HG03095 (cell line): ENCODE measurements at regions not wholly inside any gene's neighbourhood (a gene's known extent, or its start where the extent isn't known, plus 50 kb on each side); places are given as distances from the start of the nearest gene placed in this dataset.
"Not testable (repeated sequence)": the region's sequence is repeated elsewhere in the genome, so short reads cannot be mapped to it uniquely, and the experiment has no call there.

Experiments
- ATAC-seq: cut with Tn5 transposase; IDR thresholded peaks from one replicate; pipeline ENCODE4 v1.9.1; 2021; ENCODE audit warnings: moderate library complexity; ENCODE audit not compliant: unreplicated experiment

- not testable (repeated sequence) for ATAC-seq
These were observed 93.2 kb upstream of the RPH3AL start, which contains the start of gene RFLNB for GRCh38 chr17:445839-446238. RFLNB (minus strand) TSS chr17:445939.

DNA sequence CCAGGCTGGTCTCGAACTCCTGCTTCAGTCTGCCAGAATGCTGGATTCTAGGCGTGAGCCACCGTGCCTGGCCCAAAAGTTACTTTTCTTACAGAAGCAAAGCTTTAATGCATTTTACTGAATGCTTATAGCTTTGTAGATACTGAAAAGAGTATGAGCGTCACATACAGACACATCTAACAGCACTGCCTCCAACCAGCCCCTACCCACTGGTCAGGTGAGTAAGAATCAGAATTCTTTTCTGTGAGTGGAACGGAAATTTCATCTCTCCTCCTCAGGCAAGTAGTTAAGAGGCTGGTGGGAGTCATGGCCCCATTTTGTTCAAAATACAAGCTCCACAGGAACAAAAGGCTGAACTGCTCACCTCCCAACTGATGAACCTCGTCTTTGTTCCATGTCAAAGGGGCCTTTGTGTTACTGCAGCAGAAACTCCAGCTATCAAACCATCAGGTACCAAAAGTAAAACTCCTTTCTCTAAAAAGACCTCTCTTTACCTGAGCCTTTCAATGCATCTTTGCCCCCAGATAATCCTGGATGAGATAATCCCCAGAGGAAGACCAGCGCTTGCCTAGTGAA, 92.4 kb upstream of the RPH3AL start:
- no peak for ATAC-seq

- no peak for ATAC-seq
These were observed 90.5 kb upstream of the RPH3AL start for GRCh38 chr17:443109-443508.

- ATAC-seq, result no peak
These were observed 88.7 kb upstream of the RPH3AL start for GRCh38 chr17:441155-441950.

- no peak for ATAC-seq
These were observed 85.6 kb upstream of the RPH3AL start for GRCh38 chr17:438191-438590.

- no peak for ATAC-seq
These were observed 84.9 kb upstream of the RPH3AL start for GRCh38 chr17:437545-437944.

- ATAC-seq, result no peak
These were observed 84.0 kb upstream of the RPH3AL start for GRCh38 chr17:436571-436970.

- ATAC-seq, result not testable (repeated sequence)
These were observed 79.9 kb upstream of the RPH3AL start for GRCh38 chr17:432471-432870.

DNA sequence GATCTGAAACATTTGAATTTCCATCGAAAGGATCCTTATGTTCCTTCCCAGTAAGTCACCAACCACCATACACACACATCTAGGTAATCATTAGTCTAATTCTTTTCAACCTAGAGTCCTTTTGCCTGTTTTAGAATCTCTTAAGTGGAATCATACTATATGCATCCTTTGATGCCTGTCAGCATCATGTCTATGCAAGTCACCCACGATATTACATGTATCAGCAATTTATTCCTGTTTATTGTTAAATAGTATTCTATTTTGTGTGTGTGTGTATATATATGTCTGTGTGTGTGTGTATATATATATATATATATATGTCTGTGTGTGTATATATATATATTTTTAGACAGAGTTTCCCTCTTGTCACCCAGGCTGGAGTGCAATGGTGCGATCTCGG, 78.9 kb upstream of the RPH3AL start:
- ATAC-seq, result no peak

GRCh38 chr17:429589-429988, 77.0 kb upstream of the RPH3AL start:
- no peak for ATAC-seq

GRCh38 chr17:428414-428813, 75.8 kb upstream of the RPH3AL start:
- ATAC-seq, result no peak

DNA sequence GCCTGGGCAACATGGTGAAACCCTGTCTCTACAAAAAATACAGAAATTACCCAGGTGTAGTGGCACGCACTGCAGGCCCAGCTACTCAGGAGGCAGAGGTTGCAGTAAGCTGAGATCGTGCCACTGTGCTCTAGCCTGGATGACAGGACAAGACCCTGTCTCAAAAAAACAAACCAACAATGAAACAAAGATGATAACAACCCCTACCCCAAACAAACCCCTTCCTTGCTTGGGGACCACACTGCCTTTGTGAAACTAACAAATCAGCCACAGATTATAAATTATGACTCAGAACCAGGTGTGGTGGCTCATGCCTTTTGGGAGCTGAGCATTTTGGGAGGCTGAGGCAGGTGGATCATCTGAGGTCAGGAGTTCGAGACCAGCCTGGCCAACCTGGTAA, 75.3 kb upstream of the RPH3AL start:
- no peak for ATAC-seq

DNA sequence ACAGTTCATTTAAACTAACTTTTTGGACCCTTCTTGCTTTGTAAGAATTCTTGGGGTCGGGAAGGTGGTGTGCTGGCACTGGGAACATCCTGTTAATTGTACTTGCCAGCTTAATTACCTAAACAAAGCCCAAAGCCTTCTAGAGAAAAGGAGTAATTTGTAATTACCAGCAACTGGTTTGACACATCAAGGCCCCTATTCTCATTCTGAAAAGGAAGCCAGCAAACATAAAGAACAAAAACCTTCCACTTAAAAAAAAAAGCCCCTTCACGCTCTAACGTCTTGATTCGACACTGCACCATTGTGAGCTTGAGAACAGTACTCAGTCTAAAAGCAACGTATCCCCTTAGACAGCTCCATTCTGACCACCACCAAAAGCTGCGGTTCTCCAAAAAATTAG, 74.7 kb upstream of the RPH3AL start:
- ATAC-seq, result no peak

DNA sequence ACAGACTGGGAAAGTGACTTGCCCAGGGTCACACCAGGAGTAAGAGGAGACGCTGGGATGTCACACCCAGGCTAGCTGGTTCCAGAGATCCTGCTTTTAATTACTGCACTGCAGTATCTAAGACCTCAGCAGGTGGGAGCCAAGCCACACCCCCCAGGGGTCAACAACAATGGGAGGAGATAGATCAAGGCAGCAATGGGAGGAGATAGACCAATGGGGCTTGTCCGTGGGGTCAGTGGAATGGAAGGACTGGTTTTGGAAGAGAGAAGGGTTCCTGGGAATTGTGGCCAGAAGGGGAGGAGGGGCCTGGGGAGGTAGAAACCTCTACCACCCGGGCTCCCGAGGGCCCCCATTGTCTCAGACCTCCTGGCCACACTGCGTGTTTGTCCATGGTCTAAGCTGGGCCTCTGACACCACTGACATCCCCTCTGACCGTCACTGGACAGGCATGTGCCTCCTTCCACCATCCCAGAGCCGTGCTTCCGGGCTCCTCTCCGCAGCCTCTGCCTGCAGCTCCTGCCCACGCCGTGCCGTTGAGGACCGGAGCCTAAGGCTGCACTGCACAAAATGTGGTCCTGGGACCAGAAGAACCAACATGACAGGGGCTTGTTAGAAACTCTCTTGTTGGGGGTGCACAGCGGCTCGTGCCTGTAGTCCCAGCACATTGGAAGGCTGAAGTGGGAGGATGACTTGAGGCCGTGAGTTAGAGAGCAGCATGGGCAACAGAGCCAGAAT, 69.8 kb upstream of the RPH3AL start:
- no peak for ATAC-seq

DNA sequence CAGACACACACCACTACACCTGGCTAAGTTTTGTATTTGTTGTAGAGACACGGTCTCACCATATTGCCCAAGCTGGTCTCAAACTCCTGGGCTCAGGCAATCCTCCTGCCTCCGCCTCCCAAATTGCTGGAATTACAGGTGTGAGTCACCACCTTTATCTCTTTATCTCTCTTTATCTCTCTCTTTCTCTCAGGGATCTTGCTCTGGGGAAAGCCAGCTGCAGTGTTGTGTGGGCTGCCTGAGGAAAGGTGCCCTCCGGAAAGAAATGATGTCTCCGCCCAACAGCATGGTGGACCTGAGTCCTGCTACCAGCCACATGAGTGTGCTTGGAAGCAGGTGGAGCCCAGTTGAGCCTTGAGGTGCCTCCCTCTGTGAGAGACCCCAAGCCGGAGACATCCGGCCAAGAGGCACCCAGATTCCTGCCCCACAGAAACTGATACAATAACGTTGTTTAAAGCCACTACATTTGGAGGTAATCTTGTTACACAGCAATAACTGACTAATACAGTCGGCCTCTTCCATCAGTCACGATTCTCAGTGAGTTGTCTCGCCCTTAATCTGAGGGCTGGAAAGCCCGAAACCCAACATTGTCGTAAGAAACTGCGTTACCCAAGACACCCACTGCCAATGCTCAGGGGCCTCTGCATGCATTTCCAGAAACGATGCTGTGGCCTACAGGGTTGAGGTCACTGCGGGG, 68.0 kb upstream of the RPH3AL start:
- ATAC-seq, result no peak

DNA sequence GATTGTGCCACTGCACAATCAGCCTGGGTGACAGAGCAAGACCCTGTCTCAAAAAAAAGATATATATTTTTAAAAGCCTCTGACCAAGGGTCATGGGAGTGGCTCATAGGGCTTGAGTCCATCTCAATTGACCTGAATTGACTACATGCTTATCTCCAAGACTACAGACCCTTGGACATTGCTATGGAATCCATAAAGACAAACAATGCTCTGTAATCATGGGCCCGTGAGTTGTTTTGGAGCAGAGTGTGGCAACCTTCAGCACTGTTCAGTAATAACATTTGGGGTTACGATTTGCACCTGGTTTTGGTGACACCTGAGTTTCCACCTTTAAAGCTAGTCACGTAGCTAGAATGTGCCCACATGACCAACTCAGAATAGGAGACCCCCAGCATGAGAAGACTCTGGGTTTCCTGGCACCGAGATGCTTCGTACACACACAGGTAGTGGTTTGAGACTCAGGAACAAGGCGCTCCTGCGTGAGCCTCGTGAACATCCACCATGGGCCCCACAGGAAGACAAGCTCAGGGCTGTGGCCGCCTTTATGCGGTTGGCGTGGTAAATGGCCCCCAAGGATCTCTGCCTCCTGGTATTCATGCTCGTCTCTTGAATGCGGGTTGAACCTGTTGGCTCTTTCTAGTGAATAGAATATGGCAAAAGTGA, 66.6 kb upstream of the RPH3AL start:
- no peak for ATAC-seq

DNA sequence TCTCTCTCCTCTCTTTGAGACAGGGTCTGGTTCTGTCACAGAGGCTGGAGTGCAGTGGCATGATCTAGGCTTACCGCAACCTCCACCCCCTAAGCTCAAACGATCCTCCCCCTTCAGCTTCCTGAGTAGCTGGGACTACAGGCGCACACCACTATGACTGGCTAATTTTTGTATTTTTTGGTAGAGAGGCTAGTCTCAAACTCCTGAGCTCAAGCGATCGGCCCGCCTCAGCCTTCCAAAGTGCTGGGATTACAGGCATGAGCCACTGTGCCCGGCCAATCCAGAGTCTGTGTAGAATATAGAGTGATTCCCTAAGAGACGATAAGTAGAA, 65.8 kb upstream of the RPH3AL start:
- ATAC-seq, result no peak

GRCh38 chr17:417691-418420, 65.2 kb upstream of the RPH3AL start:
- ATAC-seq, result no peak

DNA sequence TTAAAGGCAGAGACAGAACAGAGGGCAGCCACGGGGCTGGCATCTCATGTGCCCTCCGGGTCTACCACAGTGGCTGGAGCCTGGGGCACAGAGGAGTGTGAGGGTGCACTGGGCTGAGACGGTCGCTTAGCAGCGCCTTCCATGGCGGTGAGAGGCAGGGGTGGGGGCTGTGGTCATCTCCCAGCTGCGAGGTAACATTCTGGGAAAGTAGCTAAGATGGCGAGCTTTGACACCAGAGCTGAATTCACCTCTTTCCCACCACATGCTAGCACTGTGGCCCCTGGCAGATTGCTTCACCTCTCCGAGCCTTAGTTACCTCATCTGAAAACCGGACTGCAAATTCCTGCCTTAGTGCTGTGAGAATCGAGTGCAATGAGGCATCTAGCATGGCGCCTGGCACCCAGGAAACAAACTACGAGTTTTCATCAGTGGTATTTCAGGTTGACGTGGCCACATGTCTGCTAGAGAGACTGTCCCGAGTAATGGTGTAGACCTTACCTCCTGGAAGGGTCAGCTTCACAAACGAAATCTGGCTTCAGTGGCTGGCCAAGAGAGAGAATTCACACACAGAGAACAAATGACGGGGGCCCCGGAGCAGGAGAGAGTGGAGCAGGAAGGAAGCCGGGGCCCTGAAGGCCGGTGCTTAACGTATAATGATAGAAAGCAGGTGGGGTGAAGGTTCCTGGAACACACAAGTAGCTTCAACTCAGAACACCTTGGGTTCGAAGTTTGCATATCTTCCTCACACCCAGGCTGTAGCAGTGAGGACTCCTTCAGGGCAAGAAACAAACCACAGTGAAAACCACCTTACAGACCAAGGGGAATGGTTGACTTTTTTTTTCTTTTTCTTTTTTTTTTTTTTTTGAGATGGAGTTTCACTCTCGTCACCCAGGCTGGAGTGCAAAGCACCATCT, 63.9 kb upstream of the RPH3AL start:
- ATAC-seq, result no peak
